ENCODE measurements at regions not wholly inside any gene's neighbourhood (a gene's known extent, or its start where the extent isn't known, plus 50 kb on each side); places are given as distances from the start of the nearest gene placed in this dataset.

DNA sequence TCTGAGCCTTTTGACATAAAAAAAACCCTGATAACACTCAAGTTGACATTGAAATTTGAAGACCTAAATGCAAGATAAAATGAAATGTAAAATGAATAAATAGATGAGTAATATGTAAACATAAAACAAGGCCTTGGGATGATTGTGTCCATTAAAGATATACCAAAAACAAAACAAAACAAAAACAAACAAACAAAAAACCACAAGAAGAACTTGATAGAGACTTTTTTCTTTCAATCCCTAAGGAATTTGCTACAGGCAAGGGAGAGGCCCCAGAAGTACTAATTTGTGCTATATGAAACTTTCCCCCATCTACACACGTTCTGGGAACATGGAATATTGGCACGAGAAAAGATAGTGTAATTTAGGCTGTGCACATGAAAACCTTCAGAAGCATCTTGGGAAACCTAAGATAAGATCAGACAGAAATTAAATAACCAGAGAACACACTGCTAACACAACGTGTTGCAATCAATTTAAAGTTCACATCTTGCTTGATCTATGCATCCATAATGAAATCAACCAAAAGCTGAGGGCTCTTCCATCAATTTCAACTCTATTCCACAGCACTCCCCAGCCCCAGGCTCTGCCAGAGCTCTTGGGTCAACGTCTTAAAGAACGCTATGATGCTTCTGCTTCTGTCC lies 201.1 kb upstream of the RREB1 start:
- TF ChIP-seq, protein P1, sequence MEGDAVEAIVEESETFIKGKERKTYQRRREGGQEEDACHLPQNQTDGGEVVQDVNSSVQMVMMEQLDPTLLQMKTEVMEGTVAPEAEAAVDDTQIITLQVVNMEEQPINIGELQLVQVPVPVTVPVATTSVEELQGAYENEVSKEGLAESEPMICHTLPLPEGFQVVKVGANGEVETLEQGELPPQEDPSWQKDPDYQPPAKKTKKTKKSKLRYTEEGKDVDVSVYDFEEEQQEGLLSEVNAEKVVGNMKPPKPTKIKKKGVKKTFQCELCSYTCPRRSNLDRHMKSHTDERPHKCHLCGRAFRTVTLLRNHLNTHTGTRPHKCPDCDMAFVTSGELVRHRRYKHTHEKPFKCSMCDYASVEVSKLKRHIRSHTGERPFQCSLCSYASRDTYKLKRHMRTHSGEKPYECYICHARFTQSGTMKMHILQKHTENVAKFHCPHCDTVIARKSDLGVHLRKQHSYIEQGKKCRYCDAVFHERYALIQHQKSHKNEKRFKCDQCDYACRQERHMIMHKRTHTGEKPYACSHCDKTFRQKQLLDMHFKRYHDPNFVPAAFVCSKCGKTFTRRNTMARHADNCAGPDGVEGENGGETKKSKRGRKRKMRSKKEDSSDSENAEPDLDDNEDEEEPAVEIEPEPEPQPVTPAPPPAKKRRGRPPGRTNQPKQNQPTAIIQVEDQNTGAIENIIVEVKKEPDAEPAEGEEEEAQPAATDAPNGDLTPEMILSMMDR (IDR thresholded peaks at IDR 0.05), result no peak

DNA sequence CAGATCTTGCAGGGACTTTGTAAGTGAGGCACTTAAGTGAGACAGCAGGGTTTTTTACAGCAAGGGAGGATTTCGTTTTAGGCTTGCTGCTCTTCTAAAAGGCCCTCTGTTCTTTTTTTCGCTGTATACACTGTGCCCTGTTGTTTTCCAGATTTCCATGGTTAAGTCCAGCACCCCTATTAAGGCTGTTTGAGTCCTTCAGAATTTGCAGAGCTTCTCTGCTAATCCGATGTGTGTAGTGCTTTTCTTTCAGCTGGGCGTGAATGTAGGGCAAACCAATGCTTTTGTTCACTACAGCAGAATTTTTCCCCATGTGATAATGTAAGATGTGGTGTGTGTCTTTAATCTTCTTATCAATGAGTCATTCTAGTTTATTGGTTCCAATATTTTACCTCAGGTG lies 200.5 kb upstream of the RREB1 start:
- TF ChIP-seq, protein P1 (IDR thresholded peaks at IDR 0.05), result no peak

DNA sequence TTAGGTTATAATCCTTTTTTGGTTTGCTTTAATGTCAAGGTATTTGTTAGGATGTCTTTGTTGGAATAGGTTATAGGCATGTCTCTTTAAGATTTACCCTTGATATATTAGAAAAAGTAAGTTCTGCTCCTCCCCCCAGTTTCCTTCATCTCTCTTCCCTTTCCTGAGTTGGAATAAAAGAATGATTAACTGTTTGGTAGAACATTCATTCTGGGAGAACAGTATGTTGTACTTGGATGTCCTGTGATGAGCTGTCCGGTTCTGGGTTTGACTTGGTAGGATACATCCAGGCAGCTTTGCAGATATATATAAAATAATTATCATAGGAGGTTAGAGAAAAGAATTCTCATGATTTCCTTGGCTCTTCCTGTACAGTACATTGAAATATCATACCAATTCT lies 199.6 kb upstream of the RREB1 start:
- TF ChIP-seq, protein P1 (IDR thresholded peaks at IDR 0.05), result no peak

GRCh38 chr6:6909111-6909510 lies 198.7 kb upstream of the RREB1 start:
- TF ChIP-seq, protein P1 (IDR thresholded peaks at IDR 0.05), result no peak

- TF ChIP-seq, protein P1 (IDR thresholded peaks at IDR 0.05), result no peak
These were observed 196.9 kb upstream of the RREB1 start for GRCh38 chr6:6910734-6911295.

- TF ChIP-seq, protein P1 (IDR thresholded peaks at IDR 0.05), result no peak
These were observed 196.4 kb upstream of the RREB1 start for GRCh38 chr6:6911391-6911790.

GRCh38 chr6:6912817-6913744 lies 194.7 kb upstream of the RREB1 start:
- TF ChIP-seq, protein P1 (IDR thresholded peaks at IDR 0.05), result no peak
